NT2/D1 (cell line): ENCODE measurements at regions not wholly inside any gene's neighbourhood (a gene's known extent, or its start where the extent isn't known, plus 50 kb on each side); places are given as distances from the start of the nearest gene placed in this dataset.
"Not testable (repeated sequence)": the region's sequence is repeated elsewhere in the genome, so short reads cannot be mapped to it uniquely, and the experiment has no call there.

Source experiments
- YY1 ChIP-seq: IDR thresholded peaks from 2 replicates; pipeline ENCODE4 v1.6.1; 2011; ENCODE audit not compliant: insufficient read length, insufficient read depth
- ZNF274 ChIP-seq: IDR thresholded peaks from 2 replicates; pipeline ENCODE4 v1.6.1; 2011; ENCODE audit warnings: mild to moderate bottlenecking, low read depth, low read length

- not testable (repeated sequence) for TF ChIP-seq YY1, ZNF274
Measured at GRCh38 chr22:22298654-22299009, 54.0 kb downstream of the VPREB1 start.
